GM18867 (cell line): ENCODE measurements at regions not wholly inside any gene's neighbourhood (a gene's known extent, or its start where the extent isn't known, plus 50 kb on each side); places are given as distances from the start of the nearest gene placed in this dataset.
"Not testable (repeated sequence)": the region's sequence is repeated elsewhere in the genome, so short reads cannot be mapped to it uniquely, and the experiment has no call there.

ENCODE experiments used
- ATAC-seq: cut with Tn5 transposase; IDR thresholded peaks from one replicate; pipeline ENCODE4 v1.9.1; 2021; ENCODE audit warnings: mild to moderate bottlenecking, moderate library complexity; ENCODE audit not compliant: unreplicated experiment

- not testable (repeated sequence) for ATAC-seq
Measured at GRCh38 chr16:76716251-76716650, 439.1 kb downstream of the CNTNAP4 start.

- no peak for ATAC-seq
Measured at GRCh38 chr16:76724181-76724580, 447.0 kb downstream of the CNTNAP4 start.

GRCh38 chr16:76729525-76729924, 452.3 kb downstream of the CNTNAP4 start:
- no peak for ATAC-seq

GRCh38 chr16:76732894-76733293, 455.7 kb downstream of the CNTNAP4 start:
- no peak for ATAC-seq

GRCh38 chr16:76741623-76742022, 449.4 kb upstream of the MON1B start:
- ATAC-seq, result no peak

GRCh38 chr16:76748461-76749348, 442.3 kb upstream of the MON1B start:
- no peak for ATAC-seq

GRCh38 chr16:76749780-76750375, 441.1 kb upstream of the MON1B start:
- no peak for ATAC-seq

GRCh38 chr16:76755496-76755895, 435.5 kb upstream of the MON1B start:
- no peak for ATAC-seq

- ATAC-seq, result no peak
Measured at GRCh38 chr16:76756423-76756822, 434.6 kb upstream of the MON1B start.

GRCh38 chr16:76756951-76757350, 434.0 kb upstream of the MON1B start:
- ATAC-seq, result no peak

- ATAC-seq, result no peak
Measured at GRCh38 chr16:76766538-76766937, 424.5 kb upstream of the MON1B start.

GRCh38 chr16:76768316-76768715, 422.7 kb upstream of the MON1B start:
- ATAC-seq, result no peak

- ATAC-seq, result no peak
Measured at GRCh38 chr16:76768948-76769347, 422.0 kb upstream of the MON1B start.

GRCh38 chr16:76771216-76771615, 419.8 kb upstream of the MON1B start:
- no peak for ATAC-seq

GRCh38 chr16:76777721-76778465, 413.1 kb upstream of the MON1B start:
- no peak for ATAC-seq

- no peak for ATAC-seq
Measured at GRCh38 chr16:76780556-76780955, 410.4 kb upstream of the MON1B start.

- no peak for ATAC-seq
Measured at GRCh38 chr16:76784530-76784929, 406.5 kb upstream of the MON1B start.

GRCh38 chr16:76787394-76787793, 403.6 kb upstream of the MON1B start:
- ATAC-seq, result no peak

GRCh38 chr16:76791151-76791550, 399.8 kb upstream of the MON1B start:
- ATAC-seq, result no peak

- ATAC-seq, result no peak
Measured at GRCh38 chr16:76796416-76796815, 394.6 kb upstream of the MON1B start.

- no peak for ATAC-seq
Measured at GRCh38 chr16:76796978-76797377, 394.0 kb upstream of the MON1B start.

GRCh38 chr16:76797457-76797856, 393.5 kb upstream of the MON1B start:
- no peak for ATAC-seq
